H9 (cell line): ENCODE measurements at regions not wholly inside any gene's neighbourhood (a gene's known extent, or its start where the extent isn't known, plus 50 kb on each side); places are given as distances from the start of the nearest gene placed in this dataset.

Source experiments
- DNase-seq: peaks from one replicate; pipeline ENCODE4 v3.0.0-alpha.2; 2017
- H2AFZ ChIP-seq: one replicate; pipeline ENCODE4 v1.6.1; 2013; ENCODE audit warnings: mild to moderate bottlenecking, low read length, control low read depth, moderate library complexity
- H2AK5ac ChIP-seq: 2 replicates; pipeline ENCODE4 v1.6.1; 2013; ENCODE audit warnings: low read length, control low read depth, mixed read lengths; ENCODE audit not compliant: insufficient read length
- H2BK120ac ChIP-seq: one replicate; pipeline ENCODE4 v1.6.1; 2013; ENCODE audit warnings: low read depth, mild to moderate bottlenecking, low read length, control low read depth, inconsistent platforms; ENCODE audit not compliant: poor library complexity, severe bottlenecking
- H2BK12ac ChIP-seq: 2 replicates; pipeline ENCODE4 v1.6.1; 2013; ENCODE audit warnings: low read length, control low read depth, mixed read lengths, low read depth; ENCODE audit not compliant: insufficient read length
- H2BK15ac ChIP-seq: 2 replicates; pipeline ENCODE4 v1.6.1; 2013; ENCODE audit warnings: low read depth, low read length, control low read depth
- H2BK20ac ChIP-seq: one replicate; pipeline ENCODE4 v1.6.1; 2013; ENCODE audit warnings: low read depth, mild to moderate bottlenecking, low read length, control low read depth, inconsistent platforms; ENCODE audit not compliant: poor library complexity, severe bottlenecking
- H2BK5ac ChIP-seq: 2 replicates; pipeline ENCODE4 v1.6.1; 2013; ENCODE audit warnings: low read length, control low read depth, mixed read lengths; ENCODE audit not compliant: insufficient read length
- H3K14ac ChIP-seq: 2 replicates; pipeline ENCODE4 v1.6.1; 2013; ENCODE audit warnings: low read length, control low read depth; ENCODE audit not compliant: insufficient read depth
- H3K18ac ChIP-seq: 2 replicates; pipeline ENCODE4 v1.6.1; 2013; ENCODE audit warnings: low read depth, mild to moderate bottlenecking, mixed read lengths, low read length, control low read depth; ENCODE audit not compliant: insufficient read length
- H3K23ac ChIP-seq: 2 replicates; pipeline ENCODE4 v1.6.1; 2013; ENCODE audit warnings: low read length, control low read depth, mixed read lengths, low read depth; ENCODE audit not compliant: insufficient read length
- H3K23me2 ChIP-seq: 2 replicates; pipeline ENCODE4 v1.6.1; 2013; ENCODE audit warnings: low read depth, mild to moderate bottlenecking, mixed read lengths, low read length, control low read depth; ENCODE audit not compliant: insufficient read length, poor library complexity, severe bottlenecking
- H3K27ac ChIP-seq: 2 replicates; pipeline ENCODE4 v1.5.1; 2013; ENCODE audit warnings: low read length, control low read depth, mixed read lengths, low read depth; ENCODE audit not compliant: insufficient read length
- H3K27me3 ChIP-seq: 2 replicates; pipeline ENCODE4 v1.6.1; 2013; ENCODE audit warnings: low read length, control low read depth, inconsistent platforms; ENCODE audit not compliant: insufficient read depth
- H3K4ac ChIP-seq: 2 replicates; pipeline ENCODE4 v1.6.1; 2013; ENCODE audit warnings: low read depth, mild to moderate bottlenecking, control low read depth, inconsistent platforms, low read length, moderate library complexity
- H3K4me1 ChIP-seq: 2 replicates; pipeline ENCODE4 v1.6.1; 2013; ENCODE audit warnings: low read length, control low read depth, inconsistent platforms; ENCODE audit not compliant: insufficient read depth
- H3K4me2 ChIP-seq: 2 replicates; pipeline ENCODE4 v1.6.1; 2013; ENCODE audit warnings: low read length, control low read depth, mixed read lengths; ENCODE audit not compliant: insufficient read length, insufficient read depth
- H3K56ac ChIP-seq: 2 replicates; pipeline ENCODE4 v1.6.1; 2013; ENCODE audit warnings: low read depth, mild to moderate bottlenecking, mixed read lengths, low read length, control low read depth; ENCODE audit not compliant: insufficient read length
- H3K79me1 ChIP-seq: 2 replicates; pipeline ENCODE4 v1.6.1; 2013; ENCODE audit warnings: low read depth, mild to moderate bottlenecking, moderate library complexity, low read length, control low read depth, inconsistent platforms; ENCODE audit not compliant: insufficient read depth, poor library complexity, severe bottlenecking
- H3K79me2 ChIP-seq: 2 replicates; pipeline ENCODE4 v1.6.1; 2013; ENCODE audit warnings: low read length, control low read depth, inconsistent platforms; ENCODE audit not compliant: insufficient read depth
- H3K9ac ChIP-seq: 2 replicates; pipeline ENCODE4 v1.6.1; 2013; ENCODE audit warnings: low read length, control low read depth, mixed read lengths; ENCODE audit not compliant: insufficient read length; ENCODE audit errors: extremely low read depth
- H3K9me3 ChIP-seq: one replicate; pipeline ENCODE4 v1.6.1; 2013; ENCODE audit warnings: low read depth, low read length, inconsistent platforms; ENCODE audit not compliant: control insufficient read depth
- H3T11ph ChIP-seq: one replicate; pipeline ENCODE4 v1.6.1; 2013; ENCODE audit warnings: mild to moderate bottlenecking, low read length, control low read depth, inconsistent platforms
- H4K20me1 ChIP-seq: one replicate; pipeline ENCODE4 v1.6.1; 2013; ENCODE audit not compliant: control insufficient read depth, insufficient read length, insufficient read depth
- H4K5ac ChIP-seq: 2 replicates; pipeline ENCODE4 v1.6.1; 2013; ENCODE audit warnings: low read depth, mild to moderate bottlenecking, mixed read lengths, low read length, control low read depth; ENCODE audit not compliant: insufficient read length
- H4K8ac ChIP-seq: replicated peaks from 2 replicates; pipeline ENCODE4 v1.6.1; 2013; ENCODE audit warnings: low read length, control low read depth, mixed read lengths, low read depth; ENCODE audit not compliant: insufficient read length
- H4K91ac ChIP-seq: 2 replicates; pipeline ENCODE4 v1.6.1; 2013; ENCODE audit warnings: low read depth, mild to moderate bottlenecking, moderate library complexity, mixed read lengths, low read length, control low read depth; ENCODE audit not compliant: insufficient read length
- H3K27ac Mint-ChIP-seq, 3 experiments: 2 replicates in 2 of 3; 3 replicates in 1 of 3; pipeline ENCODE4 v1.8.0; 2020 to 2021; ENCODE audit warnings: mixed read lengths in 3 of 3, mild to moderate bottlenecking in 1 of 3, moderate library complexity in 1 of 3
- H3K27me3 Mint-ChIP-seq: 2 replicates; pipeline ENCODE4 v1.8.0; 2021; ENCODE audit warnings: low read depth, mild to moderate bottlenecking, moderate library complexity, mixed read lengths
- H3K36me3 Mint-ChIP-seq, 3 experiments: 2 replicates in 2 of 3; 3 replicates in 1 of 3; pipeline ENCODE4 v1.8.0; 2020 to 2021; ENCODE audit warnings: low read depth in 3 of 3, mixed read lengths in 3 of 3; ENCODE audit not compliant: insufficient read depth in 1 of 3
- H3K4me1 Mint-ChIP-seq, 2 experiments: 2 replicates each; pipeline ENCODE4 v1.8.0; 2020; ENCODE audit warnings: mixed read lengths in 2 of 2
- H3K4me3 Mint-ChIP-seq, 2 experiments: 2 replicates in 1 of 2; 3 replicates in 1 of 2; pipeline ENCODE4 v1.8.0; 2020 to 2021; ENCODE audit warnings: mild to moderate bottlenecking in 2 of 2, mixed read lengths in 2 of 2, moderate library complexity in 1 of 2
- H3K9me3 Mint-ChIP-seq, 2 experiments: 2 replicates in 1 of 2; 3 replicates in 1 of 2; pipeline ENCODE4 v1.8.0; 2020; ENCODE audit warnings: mild to moderate bottlenecking in 2 of 2, mixed read lengths in 2 of 2, moderate library complexity in 1 of 2
- CTCF ChIP-seq: fragments of 200-600 bp; sonication (generic); conservative IDR thresholded peaks from 3 replicates; pipeline ENCODE4 v1.8.0; 2021; ENCODE audit warnings: antibody characterized with exemption, mild to moderate bottlenecking
- WGBS: extraction: QIAGEN DNeasy Blood & Tissue Kit; methylation state at CpG from one replicate; pipeline ENCODE4 v1.1.7; 2013; ENCODE audit warnings: missing lambda C conversion rate, low lambda C conversion rate, mixed read lengths; ENCODE audit not compliant: insufficient read length; ENCODE audit errors: extremely low coverage; 5-methylcytosine and 5-hydroxymethylcytosine counted together

DNA sequence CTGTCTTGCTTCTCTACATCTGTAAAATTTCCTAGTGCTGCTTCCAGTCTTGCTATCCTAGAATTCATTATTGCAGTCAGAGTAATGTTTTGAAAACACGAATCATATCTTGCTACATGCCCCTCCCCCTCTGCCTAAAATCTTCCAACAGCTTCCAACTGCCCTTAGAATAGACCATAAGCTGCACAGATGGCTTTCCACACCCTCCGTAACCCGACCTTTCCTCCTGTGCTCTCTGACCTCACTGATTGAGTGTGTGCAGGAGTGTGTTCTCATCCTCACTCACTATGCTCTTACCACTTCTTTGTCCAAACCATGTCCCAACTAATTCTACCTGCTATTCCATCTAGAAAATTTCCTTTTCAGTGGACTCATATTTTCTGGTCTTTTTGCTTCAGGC, 121.2 kb upstream of the ANKRD1 start:
- H3K14ac ChIP-seq, result no peak overlapping the region
- H3K23me2 ChIP-seq, result no peaks in the 10 kb centered on the region
- H2BK12ac ChIP-seq, result no peak overlapping the region
- no peak overlapping the region for H4K5ac ChIP-seq
- no peaks in the 10 kb centered on the region for H4K20me1 ChIP-seq
- no peak overlapping the region for H2BK15ac ChIP-seq
- H3K56ac ChIP-seq, result no peak overlapping the region
- H3K27me3 Mint-ChIP-seq, result peaks cover 16% of the 10 kb centered on the region
- no peak overlapping the region for H3K27ac Mint-ChIP-seq
- H2AFZ ChIP-seq, result no peak overlapping the region
- no peaks in the 10 kb centered on the region for H3K79me1 ChIP-seq
- H4K8ac ChIP-seq, result no peak overlapping the region
- H3K18ac ChIP-seq, result no peak overlapping the region
- H3K9ac ChIP-seq, result no peak overlapping the region
- H4K91ac ChIP-seq, result no peak overlapping the region
- H3K4me1 Mint-ChIP-seq, result no peaks in the 10 kb centered on the region; a peak in 1 of 4 replicates
- no peaks in the 10 kb centered on the region for H3K9me3 ChIP-seq
- no peak overlapping the region for H3K23ac ChIP-seq
- H3K36me3 Mint-ChIP-seq, result no peaks in the 10 kb centered on the region
- no peak overlapping the region for H3T11ph ChIP-seq
- no peaks in the 10 kb centered on the region for H3K79me2 ChIP-seq
- no peaks in the 10 kb centered on the region; the same call in 1 of the 2 replicates for H3K27me3 ChIP-seq
- no peak for TF ChIP-seq CTCF
- H3K4ac ChIP-seq, result no peak overlapping the region
- no peak overlapping the region for H2BK5ac ChIP-seq
- H3K4me2 ChIP-seq, result no peak overlapping the region
- no peaks in the 10 kb centered on the region for H3K9me3 Mint-ChIP-seq
- no peak overlapping the region for H3K4me3 Mint-ChIP-seq
- H2BK20ac ChIP-seq, result no peak overlapping the region
- H3K27ac ChIP-seq, result no peak overlapping the region
- H2BK120ac ChIP-seq, result no peak overlapping the region
- WGBS, result no CpG with 5 or more reads among the region's 3 CpGs
- no peak overlapping the region for H2AK5ac ChIP-seq
- no peak for DNase-seq
- H3K4me1 ChIP-seq, result no peaks in the 10 kb centered on the region; the same call in 1 of the 2 replicates
